ENCODE measurements at regions not wholly inside any gene's neighbourhood (a gene's known extent, or its start where the extent isn't known, plus 50 kb on each side); places are given as distances from the start of the nearest gene placed in this dataset.

- TF ChIP-seq CTCF (IDR thresholded peaks at IDR 0.05) (no peak), POLR2A (IDR thresholded peaks at IDR 0.05) (no peak), POLR2AphosphoS5 (IDR thresholded peaks at IDR 0.05) (no peak), EP300 (IDR thresholded peaks at IDR 0.05; ENCODE audit: low read depth) (no peak)
Measured at GRCh38 chr9:82106536-82106935, 118.0 kb downstream of the SPATA31D1 start.

All from transverse colon (tissue), 4 donors.